Right lobe of liver (tissue), 4 donors: ENCODE measurements at regions not wholly inside any gene's neighbourhood (a gene's known extent, or its start where the extent isn't known, plus 50 kb on each side); places are given as distances from the start of the nearest gene placed in this dataset.

Source experiments
- POLR2A ChIP-seq: fragments of 450-650 bp; IDR thresholded peaks from one replicate; pipeline ENCODE4 v1.6.1; 2017; ENCODE audit warnings: antibody characterized with exemption, mild to moderate bottlenecking
- TF ChIP-seq, protein P1 (sequence below), 4 donors: fragments of 200-600 bp in 3 of 4; fragments of 450-650 bp in 1 of 4; IDR thresholded peaks; one replicate each; pipeline versions ENCODE4 v1.5.1 to v1.8.0; 2016 to 2022; ENCODE audit warnings: antibody characterized with exemption in 4 of 4, mild to moderate bottlenecking in 2 of 4
- donor health status: DM: no; HTN: no; CAD: no.
- donor health status: DM: no; HTN: no; CAD: no.
- donor health status: DM: no; HTN: yes; CAD: no.

DNA sequence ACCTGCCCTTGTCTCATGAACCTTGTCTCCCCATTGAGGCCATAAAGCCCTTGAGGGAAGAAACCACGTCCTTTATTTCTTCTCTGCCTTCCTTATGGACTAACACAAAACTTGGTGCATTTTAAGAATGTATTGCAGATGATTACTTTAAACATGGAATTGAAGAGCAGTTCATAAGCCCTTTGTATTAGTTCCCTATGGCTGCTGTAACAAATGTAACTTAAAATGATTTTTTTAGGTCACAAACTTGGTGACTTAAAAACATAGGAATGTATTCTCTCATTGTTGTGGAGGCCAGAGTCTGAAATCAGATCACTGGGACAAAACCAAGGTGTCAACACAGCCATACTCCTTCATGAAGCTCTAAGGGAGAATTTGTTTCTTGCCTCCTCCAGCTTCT is 185.5 kb downstream of the PHLDA1 start:
- TF ChIP-seq, protein P1, sequence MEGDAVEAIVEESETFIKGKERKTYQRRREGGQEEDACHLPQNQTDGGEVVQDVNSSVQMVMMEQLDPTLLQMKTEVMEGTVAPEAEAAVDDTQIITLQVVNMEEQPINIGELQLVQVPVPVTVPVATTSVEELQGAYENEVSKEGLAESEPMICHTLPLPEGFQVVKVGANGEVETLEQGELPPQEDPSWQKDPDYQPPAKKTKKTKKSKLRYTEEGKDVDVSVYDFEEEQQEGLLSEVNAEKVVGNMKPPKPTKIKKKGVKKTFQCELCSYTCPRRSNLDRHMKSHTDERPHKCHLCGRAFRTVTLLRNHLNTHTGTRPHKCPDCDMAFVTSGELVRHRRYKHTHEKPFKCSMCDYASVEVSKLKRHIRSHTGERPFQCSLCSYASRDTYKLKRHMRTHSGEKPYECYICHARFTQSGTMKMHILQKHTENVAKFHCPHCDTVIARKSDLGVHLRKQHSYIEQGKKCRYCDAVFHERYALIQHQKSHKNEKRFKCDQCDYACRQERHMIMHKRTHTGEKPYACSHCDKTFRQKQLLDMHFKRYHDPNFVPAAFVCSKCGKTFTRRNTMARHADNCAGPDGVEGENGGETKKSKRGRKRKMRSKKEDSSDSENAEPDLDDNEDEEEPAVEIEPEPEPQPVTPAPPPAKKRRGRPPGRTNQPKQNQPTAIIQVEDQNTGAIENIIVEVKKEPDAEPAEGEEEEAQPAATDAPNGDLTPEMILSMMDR (IDR thresholded peaks at IDR 0.05), result no peak
- TF ChIP-seq POLR2A, result no peak
